Neural cell (in vitro differentiated cells): ENCODE measurements at regions not wholly inside any gene's neighbourhood (a gene's known extent, or its start where the extent isn't known, plus 50 kb on each side); places are given as distances from the start of the nearest gene placed in this dataset.

Experiments
- EZH2 ChIP-seq: fragments of 200-600, 300-800 bp; shearing (Covaris generic), sonication (generic); IDR thresholded peaks from 2 replicates; pipeline ENCODE4 v1.6.1; 2014; ENCODE audit warnings: antibody characterized with exemption, low read length, borderline replicate concordance, mild to moderate bottlenecking; ENCODE audit not compliant: insufficient read depth, poor library complexity, severe bottlenecking
- TF ChIP-seq, protein P1 (sequence below): fragments of 450-650 bp; IDR thresholded peaks from 2 replicates; pipeline ENCODE4 v1.5.1; 2014; ENCODE audit warnings: antibody characterized with exemption, mild to moderate bottlenecking, moderate library complexity; ENCODE audit not compliant: poor library complexity, severe bottlenecking

DNA sequence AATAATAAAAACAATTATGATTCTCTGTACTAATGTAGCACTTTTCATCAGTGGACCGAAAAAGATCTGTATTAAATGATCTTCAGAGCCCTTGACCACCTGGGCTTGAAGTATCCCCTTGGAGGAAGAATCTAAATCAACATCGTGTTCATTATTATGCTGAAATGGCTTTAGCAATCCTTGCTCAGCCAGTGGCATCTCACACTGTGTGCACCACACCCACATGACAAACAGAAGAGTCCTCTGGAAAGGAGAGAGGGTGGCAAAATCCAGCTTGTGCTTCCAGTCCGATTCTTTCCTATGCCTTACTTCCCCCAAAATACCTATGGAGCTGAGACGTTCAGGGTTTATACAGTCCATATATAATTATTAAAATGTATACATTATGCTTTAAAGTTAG lies 318.5 kb upstream of the RUNX1 start:
- TF ChIP-seq, protein P1, sequence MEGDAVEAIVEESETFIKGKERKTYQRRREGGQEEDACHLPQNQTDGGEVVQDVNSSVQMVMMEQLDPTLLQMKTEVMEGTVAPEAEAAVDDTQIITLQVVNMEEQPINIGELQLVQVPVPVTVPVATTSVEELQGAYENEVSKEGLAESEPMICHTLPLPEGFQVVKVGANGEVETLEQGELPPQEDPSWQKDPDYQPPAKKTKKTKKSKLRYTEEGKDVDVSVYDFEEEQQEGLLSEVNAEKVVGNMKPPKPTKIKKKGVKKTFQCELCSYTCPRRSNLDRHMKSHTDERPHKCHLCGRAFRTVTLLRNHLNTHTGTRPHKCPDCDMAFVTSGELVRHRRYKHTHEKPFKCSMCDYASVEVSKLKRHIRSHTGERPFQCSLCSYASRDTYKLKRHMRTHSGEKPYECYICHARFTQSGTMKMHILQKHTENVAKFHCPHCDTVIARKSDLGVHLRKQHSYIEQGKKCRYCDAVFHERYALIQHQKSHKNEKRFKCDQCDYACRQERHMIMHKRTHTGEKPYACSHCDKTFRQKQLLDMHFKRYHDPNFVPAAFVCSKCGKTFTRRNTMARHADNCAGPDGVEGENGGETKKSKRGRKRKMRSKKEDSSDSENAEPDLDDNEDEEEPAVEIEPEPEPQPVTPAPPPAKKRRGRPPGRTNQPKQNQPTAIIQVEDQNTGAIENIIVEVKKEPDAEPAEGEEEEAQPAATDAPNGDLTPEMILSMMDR = no peak
- TF ChIP-seq EZH2 = no peak
